ENCODE measurements at regions not wholly inside any gene's neighbourhood (a gene's known extent, or its start where the extent isn't known, plus 50 kb on each side); places are given as distances from the start of the nearest gene placed in this dataset.
A peak's percentile ranks its signal among the peaks of the same experiment; 100 is the strongest.

DNA sequence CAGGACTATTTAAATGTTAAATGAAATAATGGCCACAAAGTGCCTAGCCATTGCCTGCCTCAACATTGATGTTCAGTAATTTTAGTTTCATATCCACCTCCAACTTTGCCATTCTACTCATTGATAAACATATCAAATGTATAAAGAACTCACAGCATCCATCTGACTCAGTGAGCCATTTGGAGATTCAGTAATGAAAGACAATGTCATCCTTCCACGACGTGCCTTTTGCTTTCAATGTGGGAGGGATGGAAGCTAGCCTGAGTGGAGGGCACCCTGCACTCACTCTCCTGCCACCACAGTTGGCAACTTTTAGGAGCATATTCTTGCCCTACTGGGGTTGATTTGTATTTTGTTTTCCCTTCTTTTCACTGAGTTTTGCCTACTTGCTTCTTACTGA is 151.5 kb downstream of the GLUL start:
- 86 to 98% methylated on average over 2 of the region's 2 CpGs for WGBS, 2 donors
- Histone ChIP-seq H3K4me1 (ENCODE audit: control insufficient read depth in 2 of 2, insufficient read depth in 2 of 2, low read length in 1 of 2) (peaks cover 0 to 4% of the 10 kb centered on the region in 2 donors), H3K27ac (ENCODE audit: low read depth in 2 of 2, low read length in 1 of 2) (no peak overlapping the region), H3K36me3 (ENCODE audit: control insufficient read depth in 2 of 2, insufficient read depth in 2 of 2, low read length in 1 of 2) (no peaks in the 10 kb centered on the region), H3K27me3 (ENCODE audit: control insufficient read depth in 1 of 2, insufficient read depth in 2 of 2, low read length in 2 of 2) (no peaks in the 10 kb centered on the region), H3K4me3 (ENCODE audit: low read depth in 1 of 2, low read length in 2 of 2) (no peak overlapping the region), H3K9me3 (ENCODE audit: control insufficient read depth in 2 of 2, insufficient read depth in 1 of 2, low read depth in 1 of 2, low read length in 1 of 2) (no peaks in the 10 kb centered on the region)

DNA sequence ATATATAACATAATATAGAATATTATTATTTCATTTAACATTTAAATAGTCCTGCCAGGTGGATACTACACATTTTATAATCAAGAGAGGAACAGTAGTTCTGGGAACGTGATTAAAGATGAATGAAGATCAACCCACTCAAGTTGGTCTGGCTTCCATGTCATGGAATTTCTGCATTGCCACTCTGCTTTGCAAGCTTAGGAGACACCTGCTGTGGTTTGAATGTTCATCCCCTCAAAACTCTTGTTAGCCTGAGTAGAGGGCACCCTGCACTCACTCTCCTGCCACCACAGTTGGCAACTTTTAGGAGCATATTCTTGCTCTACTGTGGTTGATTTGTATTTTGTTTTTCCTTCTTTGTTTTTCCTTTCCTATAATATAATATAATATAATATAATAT is 153.2 kb downstream of the GLUL start:
- no peaks in the 10 kb centered on the region for H3K27me3 ChIP-seq (ENCODE audit: control insufficient read depth in 1 of 2, insufficient read depth in 2 of 2, low read length in 2 of 2)
- H3K36me3 ChIP-seq (ENCODE audit: control insufficient read depth in 2 of 2, insufficient read depth in 2 of 2, low read length in 1 of 2) = no peaks in the 10 kb centered on the region
- 87 to 93% methylated on average over 1 of the region's 1 CpG for WGBS, 2 donors
- H3K4me3 ChIP-seq (ENCODE audit: low read depth in 1 of 2, low read length in 2 of 2) = no peak overlapping the region
- H3K27ac ChIP-seq (ENCODE audit: low read depth in 2 of 2, low read length in 1 of 2) = no peak overlapping the region
- H3K9me3 ChIP-seq (ENCODE audit: control insufficient read depth in 2 of 2, insufficient read depth in 1 of 2, low read depth in 1 of 2, low read length in 1 of 2) = no peaks in the 10 kb centered on the region
- H3K4me1 ChIP-seq (ENCODE audit: control insufficient read depth in 2 of 2, insufficient read depth in 2 of 2, low read length in 1 of 2) = peaks cover 0 to 4% of the 10 kb centered on the region in 2 donors

DNA sequence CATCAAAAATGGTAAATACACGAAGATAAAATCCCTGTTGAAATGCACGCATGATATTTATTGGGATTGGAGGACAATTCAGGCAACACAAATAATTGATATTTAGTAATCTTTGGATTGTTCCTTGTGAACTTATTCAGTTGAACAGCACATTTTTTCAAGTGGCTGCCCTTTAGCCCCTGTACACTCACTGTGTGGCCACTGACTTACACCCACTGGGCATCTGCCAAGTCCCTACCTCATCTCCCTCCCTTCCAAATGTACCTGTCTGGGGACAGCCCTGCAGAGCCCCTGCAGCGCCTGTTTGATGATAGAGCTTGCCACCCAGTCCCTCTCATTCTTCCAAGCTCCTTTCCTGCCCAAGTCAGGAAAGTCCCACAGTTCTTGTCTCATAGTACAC is 154.3 kb downstream of the GLUL start:
- no peaks in the 10 kb centered on the region for H3K9me3 ChIP-seq (ENCODE audit: control insufficient read depth in 2 of 2, insufficient read depth in 1 of 2, low read depth in 1 of 2, low read length in 1 of 2)
- no peak overlapping the region for H3K4me3 ChIP-seq (ENCODE audit: low read depth in 1 of 2, low read length in 2 of 2)
- peaks cover 0 to 4% of the 10 kb centered on the region in 2 donors for H3K4me1 ChIP-seq (ENCODE audit: control insufficient read depth in 2 of 2, insufficient read depth in 2 of 2, low read length in 1 of 2)
- WGBS, 2 donors = 91 to 93% methylated on average over 3 of the region's 3 CpGs
- H3K36me3 ChIP-seq (ENCODE audit: control insufficient read depth in 2 of 2, insufficient read depth in 2 of 2, low read length in 1 of 2) = no peaks in the 10 kb centered on the region
- no peaks in the 10 kb centered on the region for H3K27me3 ChIP-seq (ENCODE audit: control insufficient read depth in 1 of 2, insufficient read depth in 2 of 2, low read length in 2 of 2)
- H3K27ac ChIP-seq (ENCODE audit: low read depth in 2 of 2, low read length in 1 of 2) = no peak overlapping the region

DNA sequence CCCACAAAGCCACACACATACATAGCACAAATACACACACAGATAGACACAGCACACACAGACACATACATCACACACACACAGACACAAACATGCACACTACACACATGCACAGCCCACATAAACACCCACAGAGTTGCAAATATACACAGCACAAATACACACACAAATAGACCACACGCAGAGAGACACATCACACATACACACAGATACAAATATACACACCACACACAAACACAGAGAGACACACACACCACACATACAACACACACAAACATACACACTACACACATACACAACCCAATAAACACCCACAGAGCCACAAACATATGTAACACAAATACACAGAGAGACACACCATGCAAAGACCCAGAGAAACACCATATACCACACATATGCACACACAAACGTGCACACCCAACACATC is 154.9 kb downstream of the GLUL start:
- Histone ChIP-seq H3K4me1 (ENCODE audit: control insufficient read depth in 2 of 2, insufficient read depth in 2 of 2, low read length in 1 of 2) (peaks cover 0 to 4% of the 10 kb centered on the region in 2 donors), H3K36me3 (ENCODE audit: control insufficient read depth in 2 of 2, insufficient read depth in 2 of 2, low read length in 1 of 2) (no peaks in the 10 kb centered on the region), H3K9me3 (ENCODE audit: control insufficient read depth in 2 of 2, insufficient read depth in 1 of 2, low read depth in 1 of 2, low read length in 1 of 2) (no peaks in the 10 kb centered on the region), H3K27ac (ENCODE audit: low read depth in 2 of 2, low read length in 1 of 2) (no peak overlapping the region), H3K4me3 (ENCODE audit: low read depth in 1 of 2, low read length in 2 of 2) (no peak overlapping the region), H3K27me3 (ENCODE audit: control insufficient read depth in 1 of 2, insufficient read depth in 2 of 2, low read length in 2 of 2) (no peaks in the 10 kb centered on the region)
- 94 to 96% methylated on average over 2 of the region's 2 CpGs for WGBS, 2 donors

DNA sequence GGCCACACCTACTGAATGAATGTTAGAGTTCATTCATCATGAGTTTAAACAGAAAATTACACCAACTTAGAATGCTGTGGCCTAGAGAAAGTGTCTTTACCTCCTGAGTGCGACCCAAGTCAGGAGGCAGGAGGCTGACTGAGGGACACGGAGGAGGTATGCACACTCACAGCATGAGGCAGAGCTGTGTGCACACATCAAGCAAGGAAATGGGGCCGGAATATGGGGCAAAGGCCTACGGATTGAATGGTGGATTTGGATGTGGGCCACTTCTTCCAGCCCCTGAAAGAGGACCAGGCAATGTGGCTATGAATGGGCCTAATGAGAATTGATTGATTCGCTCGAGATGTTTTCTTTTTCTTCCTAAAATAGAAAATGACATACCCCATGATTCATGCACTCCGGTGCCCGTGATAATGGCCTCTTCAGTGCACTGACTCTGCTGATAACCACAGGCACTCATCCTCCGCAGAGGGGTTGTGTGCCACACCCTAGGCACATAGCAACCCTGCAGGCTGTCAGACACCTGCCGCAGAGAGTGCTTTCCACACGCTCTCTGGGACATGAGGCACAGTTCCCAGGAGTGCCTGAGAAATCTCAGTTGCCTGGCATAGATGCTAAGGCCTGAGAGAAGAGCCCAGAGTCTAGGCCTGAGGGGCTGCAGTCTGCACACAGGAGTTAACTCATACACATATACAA is 155.5 kb downstream of the GLUL start:
- Histone ChIP-seq H3K36me3 (ENCODE audit: control insufficient read depth in 2 of 2, insufficient read depth in 2 of 2, low read length in 1 of 2) (no peaks in the 10 kb centered on the region), H3K4me1 (ENCODE audit: control insufficient read depth in 2 of 2, insufficient read depth in 2 of 2, low read length in 1 of 2) (peaks cover 0 to 4% of the 10 kb centered on the region in 2 donors), H3K4me3 (ENCODE audit: low read depth in 1 of 2, low read length in 2 of 2) (no peak overlapping the region), H3K27me3 (ENCODE audit: control insufficient read depth in 1 of 2, insufficient read depth in 2 of 2, low read length in 2 of 2) (no peaks in the 10 kb centered on the region), H3K9me3 (ENCODE audit: control insufficient read depth in 2 of 2, insufficient read depth in 1 of 2, low read depth in 1 of 2, low read length in 1 of 2) (no peaks in the 10 kb centered on the region), H3K27ac (ENCODE audit: low read depth in 2 of 2, low read length in 1 of 2) (no peak overlapping the region)
- 64 to 65% methylated on average over 11 of the region's 11 CpGs for WGBS, 2 donors

DNA sequence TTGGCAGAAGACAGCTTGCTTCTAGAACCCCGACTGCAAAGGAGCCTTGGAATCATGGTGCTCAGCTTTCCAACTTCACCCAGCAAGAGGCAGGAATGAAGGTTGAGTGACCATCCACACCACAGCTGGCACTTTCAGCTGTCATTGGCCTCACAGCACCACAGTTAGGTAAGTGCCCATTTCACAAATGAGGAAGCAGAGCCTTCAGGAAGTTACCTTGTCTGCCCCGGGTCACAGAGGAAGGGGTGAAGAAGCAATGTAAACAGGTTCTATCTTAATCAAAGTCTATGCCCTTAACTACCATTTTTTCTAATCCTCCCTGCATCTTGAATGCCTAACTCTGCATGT is 156.0 kb downstream of the GLUL start:
- H3K4me1 ChIP-seq (ENCODE audit: control insufficient read depth in 2 of 2, insufficient read depth in 2 of 2, low read length in 1 of 2) = peaks cover 0 to 4% of the 10 kb centered on the region in 2 donors
- H3K27ac ChIP-seq (ENCODE audit: low read depth in 2 of 2, low read length in 1 of 2) = peak overlapping the region in 1 of 2 donors; percentile 15

DNA sequence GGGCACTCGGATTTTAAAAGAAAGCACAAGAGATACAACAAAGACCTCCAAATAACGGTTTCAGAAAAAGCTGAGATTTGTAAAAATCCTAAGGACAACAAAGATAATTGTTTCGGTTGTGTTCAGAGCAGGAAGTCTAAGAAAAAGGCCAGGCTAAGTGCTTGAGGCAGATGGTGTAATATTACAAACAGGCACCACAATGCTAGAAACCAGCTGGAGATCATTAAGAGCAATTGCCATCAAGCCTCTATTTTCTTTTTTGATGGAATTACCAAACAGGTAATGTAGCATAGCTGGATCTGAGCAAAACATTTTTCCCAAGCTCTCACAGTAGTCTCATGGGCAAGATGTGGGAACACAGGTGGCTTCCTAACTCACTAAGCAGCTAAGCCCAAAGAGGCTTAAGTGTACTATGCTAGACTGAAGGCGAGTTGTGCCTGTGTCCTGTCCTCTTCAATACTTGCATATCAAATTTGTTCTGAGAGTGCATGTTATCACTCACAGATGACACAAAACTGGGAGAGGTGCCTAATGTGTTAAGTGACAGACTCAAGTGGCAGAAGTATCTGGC is 161.6 kb downstream of the GLUL start:
- Histone ChIP-seq H3K4me1 (ENCODE audit: control insufficient read depth in 2 of 2, insufficient read depth in 2 of 2, low read length in 1 of 2) (no peaks in the 10 kb centered on the region), H3K9me3 (ENCODE audit: control insufficient read depth in 2 of 2, insufficient read depth in 1 of 2, low read depth in 1 of 2, low read length in 1 of 2) (no peaks in the 10 kb centered on the region), H3K27me3 (ENCODE audit: control insufficient read depth in 1 of 2, insufficient read depth in 2 of 2, low read length in 2 of 2) (no peaks in the 10 kb centered on the region), H3K27ac (ENCODE audit: low read depth in 2 of 2, low read length in 1 of 2) (no peak overlapping the region), H3K36me3 (ENCODE audit: control insufficient read depth in 2 of 2, insufficient read depth in 2 of 2, low read length in 1 of 2) (no peaks in the 10 kb centered on the region), H3K4me3 (ENCODE audit: low read depth in 1 of 2, low read length in 2 of 2) (no peak overlapping the region)
- WGBS, 2 donors = 55 to 62% methylated on average over 4 of the region's 4 CpGs

More for the DNA sequence above, 156.0 kb downstream of the GLUL start:
- Histone ChIP-seq H3K4me3 (ENCODE audit: low read depth in 1 of 2, low read length in 2 of 2) (no peak overlapping the region), H3K36me3 (ENCODE audit: control insufficient read depth in 2 of 2, insufficient read depth in 2 of 2, low read length in 1 of 2) (no peaks in the 10 kb centered on the region), H3K9me3 (ENCODE audit: control insufficient read depth in 2 of 2, insufficient read depth in 1 of 2, low read depth in 1 of 2, low read length in 1 of 2) (no peaks in the 10 kb centered on the region), H3K27me3 (ENCODE audit: control insufficient read depth in 1 of 2, insufficient read depth in 2 of 2, low read length in 2 of 2) (no peaks in the 10 kb centered on the region)
- WGBS, 2 donors = 52 to 64% methylated on average over 2 of the region's 2 CpGs

DNA sequence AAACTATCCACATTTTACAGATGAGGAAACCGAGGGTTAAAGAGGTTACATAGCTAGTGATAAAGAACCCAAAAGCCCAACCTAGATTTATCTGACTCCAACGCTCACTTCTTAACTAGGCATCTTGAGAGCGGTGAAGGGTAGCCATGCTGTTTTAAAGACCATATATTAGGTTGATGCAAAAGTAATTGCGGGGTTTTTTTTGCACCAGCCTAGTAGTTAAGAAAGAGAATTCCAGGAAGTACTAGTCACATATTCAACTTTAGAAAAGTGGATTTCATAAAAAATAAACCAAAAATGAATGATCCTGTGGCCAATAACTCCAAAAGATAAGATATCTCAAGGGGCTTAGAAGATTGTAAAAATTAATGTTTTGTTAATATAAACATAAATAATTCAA is 162.1 kb downstream of the GLUL start:
- Histone ChIP-seq H3K4me1 (ENCODE audit: control insufficient read depth in 2 of 2, insufficient read depth in 2 of 2, low read length in 1 of 2) (no peaks in the 10 kb centered on the region), H3K9me3 (ENCODE audit: control insufficient read depth in 2 of 2, insufficient read depth in 1 of 2, low read depth in 1 of 2, low read length in 1 of 2) (no peaks in the 10 kb centered on the region), H3K36me3 (ENCODE audit: control insufficient read depth in 2 of 2, insufficient read depth in 2 of 2, low read length in 1 of 2) (no peaks in the 10 kb centered on the region), H3K4me3 (ENCODE audit: low read depth in 1 of 2, low read length in 2 of 2) (no peak overlapping the region), H3K27ac (ENCODE audit: low read depth in 2 of 2, low read length in 1 of 2) (no peak overlapping the region), H3K27me3 (ENCODE audit: control insufficient read depth in 1 of 2, insufficient read depth in 2 of 2, low read length in 2 of 2) (no peaks in the 10 kb centered on the region)
- 93 to 95% methylated on average over 4 of the region's 4 CpGs for WGBS, 2 donors

DNA sequence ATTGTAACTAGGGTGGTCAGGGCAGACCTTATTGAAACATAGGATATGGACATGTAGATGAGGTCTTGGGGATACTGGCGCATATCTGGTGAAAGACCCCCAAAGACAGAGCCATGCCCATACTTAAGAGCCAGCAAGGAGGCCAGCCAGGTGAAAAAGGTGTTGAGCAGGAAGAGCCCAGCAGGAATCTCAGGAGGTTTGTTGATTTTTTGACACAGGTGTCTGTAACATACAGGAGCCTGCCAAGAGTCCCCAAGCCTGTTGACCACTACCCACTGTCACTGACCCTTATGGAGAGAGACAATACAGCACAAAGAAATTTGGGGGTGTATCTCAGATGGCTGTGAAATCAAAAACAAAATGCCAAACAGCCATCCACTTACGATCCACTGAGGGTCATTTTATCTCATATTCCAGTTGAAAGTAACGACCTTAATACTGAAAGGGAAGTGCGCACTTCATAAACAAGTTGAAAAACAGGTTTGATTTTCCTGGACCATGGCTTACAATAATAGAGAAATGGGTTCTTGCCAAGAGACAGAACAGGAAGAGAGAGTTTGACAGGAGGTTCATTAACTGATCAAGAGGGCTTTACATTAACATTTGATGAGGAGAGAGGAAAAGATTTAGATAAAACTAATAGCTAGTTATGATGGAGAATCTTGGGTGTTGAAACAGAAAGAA is 163.6 kb downstream of the GLUL start:
- Histone ChIP-seq H3K27ac (ENCODE audit: low read depth in 2 of 2, low read length in 1 of 2) (no peak overlapping the region), H3K36me3 (ENCODE audit: control insufficient read depth in 2 of 2, insufficient read depth in 2 of 2, low read length in 1 of 2) (no peaks in the 10 kb centered on the region), H3K9me3 (ENCODE audit: control insufficient read depth in 2 of 2, insufficient read depth in 1 of 2, low read depth in 1 of 2, low read length in 1 of 2) (no peaks in the 10 kb centered on the region), H3K27me3 (ENCODE audit: control insufficient read depth in 1 of 2, insufficient read depth in 2 of 2, low read length in 2 of 2) (no peaks in the 10 kb centered on the region), H3K4me1 (ENCODE audit: control insufficient read depth in 2 of 2, insufficient read depth in 2 of 2, low read length in 1 of 2) (no peaks in the 10 kb centered on the region), H3K4me3 (ENCODE audit: low read depth in 1 of 2, low read length in 2 of 2) (no peak overlapping the region)
- 41 to 51% methylated on average over 4 of the region's 4 CpGs for WGBS, 2 donors

DNA sequence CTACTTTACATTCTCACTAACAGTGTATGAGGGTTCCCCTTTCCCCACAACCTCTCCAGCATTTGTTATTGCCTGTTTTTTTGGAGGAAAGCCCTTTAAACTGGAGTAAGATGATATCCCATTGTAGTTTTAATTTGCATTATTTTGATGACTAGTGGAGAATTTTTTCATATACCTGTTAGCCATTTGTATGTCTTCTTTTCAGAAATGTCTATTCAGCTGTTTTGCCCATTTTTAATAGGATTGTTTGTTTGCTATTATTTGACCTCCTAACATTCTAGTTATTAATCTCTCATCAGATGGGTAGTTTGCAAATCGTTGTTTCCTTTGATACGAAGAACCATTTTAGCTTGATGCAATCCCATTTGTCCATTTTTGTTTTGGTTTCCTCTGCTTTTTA is 165.0 kb downstream of the GLUL start:
- no peak overlapping the region for H3K27ac ChIP-seq (ENCODE audit: low read depth in 2 of 2, low read length in 1 of 2)
- H3K4me3 ChIP-seq (ENCODE audit: low read depth in 1 of 2, low read length in 2 of 2) = no peak overlapping the region
- H3K27me3 ChIP-seq (ENCODE audit: control insufficient read depth in 1 of 2, insufficient read depth in 2 of 2, low read length in 2 of 2) = no peaks in the 10 kb centered on the region
- no peaks in the 10 kb centered on the region for H3K4me1 ChIP-seq (ENCODE audit: control insufficient read depth in 2 of 2, insufficient read depth in 2 of 2, low read length in 1 of 2)
- H3K36me3 ChIP-seq (ENCODE audit: control insufficient read depth in 2 of 2, insufficient read depth in 2 of 2, low read length in 1 of 2) = no peaks in the 10 kb centered on the region
- no peaks in the 10 kb centered on the region for H3K9me3 ChIP-seq (ENCODE audit: control insufficient read depth in 2 of 2, insufficient read depth in 1 of 2, low read depth in 1 of 2, low read length in 1 of 2)
- WGBS, 2 donors = 87% methylated on average over 2 of the region's 2 CpGs

All from esophagus (tissue), 2 donors.